Upper lobe of left lung (tissue), 6 donors: ENCODE measurements at regions not wholly inside any gene's neighbourhood (a gene's known extent, or its start where the extent isn't known, plus 50 kb on each side); places are given as distances from the start of the nearest gene placed in this dataset.
"Not testable (repeated sequence)": the region's sequence is repeated elsewhere in the genome, so short reads cannot be mapped to it uniquely, and the experiment has no call there.

Experiments used
- ATAC-seq, 2 donors: fragments of 200-7000 bp; cut with Tn5 transposase; one replicate each; pipeline ENCODE4 v1.9.1; 2022; ENCODE audit warnings: mild to moderate bottlenecking in 2 of 2, moderate library complexity in 2 of 2; ENCODE audit not compliant: low FRiP score in 2 of 2
- DNase-seq, 2 donors: peaks; one replicate each; pipeline ENCODE4 v3.0.0-alpha.2; 2019 to 2020
- H3K27ac ChIP-seq, 4 donors: fragments of 200-600 bp; sonication (generic); one replicate each; pipeline ENCODE4 v1.5.1; 2016 to 2019
- H3K27me3 ChIP-seq, 4 donors: fragments of 200-600 bp; sonication (generic); one replicate each; pipeline ENCODE4 v1.5.1; 2017 to 2019
- H3K36me3 ChIP-seq, 4 donors: fragments of 200-600 bp; sonication (generic); one replicate each; pipeline ENCODE4 v1.5.1; 2016 to 2019
- H3K4me1 ChIP-seq, 4 donors: fragments of 200-600 bp; sonication (generic); one replicate each; pipeline ENCODE4 v1.5.1; 2018 to 2019
- H3K4me3 ChIP-seq, 4 donors: fragments of 200-600 bp; sonication (generic); one replicate each; pipeline ENCODE4 v1.5.1; 2017 to 2019; ENCODE audit warnings: mild to moderate bottlenecking in 2 of 4, moderate library complexity in 1 of 4
- H3K9me3 ChIP-seq, 4 donors: fragments of 200-600 bp; sonication (generic); one replicate each; pipeline ENCODE4 v1.5.1; 2018 to 2019
- CTCF ChIP-seq, 6 experiments: fragments of 450-650 bp in 4 of 6; fragments of 200-600 bp in 2 of 6; sonication (generic) in 2 of 6; IDR thresholded peaks; one replicate each; pipeline ENCODE4 v1.5.1; 2016 to 2019; ENCODE audit warnings: antibody characterized with exemption in 6 of 6
- EP300 ChIP-seq, 4 donors: sonication (generic); formaldehyde crosslinking; IDR thresholded peaks; one replicate each; pipeline ENCODE4 v1.5.1; 2017; ENCODE audit warnings: antibody characterized with exemption in 4 of 4, control low read depth in 2 of 4
- POLR2A ChIP-seq, 4 donors: fragments of 450-650 bp; IDR thresholded peaks; one replicate each; pipeline ENCODE4 v1.5.1; 2016 to 2017; ENCODE audit warnings: antibody characterized with exemption in 4 of 4, mild to moderate bottlenecking in 2 of 4
- POLR2AphosphoS5 ChIP-seq, 2 donors: sonication (generic); formaldehyde crosslinking; IDR thresholded peaks; one replicate each; pipeline ENCODE4 v1.5.1; 2017; ENCODE audit warnings: antibody characterized with exemption in 2 of 2
- WGBS, 2 donors: methylation state at CpG; one replicate each; pipeline ENCODE4 v1.1.5; 2017 to 2018; 5-methylcytosine and 5-hydroxymethylcytosine counted together
- donor health status: DM: no; HTN: no; CAD: no; lungs with moderate emphysema.
- donor health status: DM: no; HTN: yes; CAD: no; lungs with severe emphysema.

- 88 to 89% methylated on average over 10 of the region's 10 CpGs for WGBS, 2 donors
- not testable (repeated sequence) for H3K9me3 ChIP-seq
Measured at GRCh38 chr13:24599019-24599791, 81.0 kb upstream of the ATP12A start.

DNA sequence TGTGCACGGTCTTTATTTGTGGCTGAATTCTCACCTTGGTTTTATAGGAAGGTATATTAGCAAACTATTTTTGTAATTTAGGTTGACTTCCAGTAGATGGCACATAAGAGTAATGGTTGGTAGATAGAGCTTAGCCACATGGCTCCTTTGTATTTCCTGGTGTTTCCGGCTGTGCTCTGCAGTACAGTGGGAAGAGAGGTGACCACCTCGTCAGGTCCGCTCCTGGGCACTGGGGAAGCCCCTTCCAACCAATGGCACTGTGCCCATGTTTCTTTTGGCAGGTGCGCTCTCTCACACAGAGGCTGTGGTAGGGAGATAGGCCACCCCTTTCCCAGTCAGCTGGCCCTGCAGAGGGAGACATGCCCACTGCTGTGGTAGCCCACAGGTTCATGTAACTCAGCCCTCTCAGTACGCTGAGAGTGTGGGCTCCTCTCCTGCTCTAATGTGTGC is 74.3 kb upstream of the ATP12A start:
- Histone ChIP-seq H3K27me3 (no peaks in the 10 kb centered on the region), H3K4me1 (peaks cover 0 to 4% (median 0%) of the 10 kb centered on the region in 4 donors), H3K4me3 (no peak overlapping the region), H3K27ac (no peak overlapping the region), H3K36me3 (no peaks in the 10 kb centered on the region), H3K9me3 (no peaks in the 10 kb centered on the region)
- DNase-seq, result no peak
- TF ChIP-seq CTCF (IDR thresholded peaks at IDR 0.05) (peak in 3 of 6 experiments; percentile 22 to 71 (median 32)), POLR2A (IDR thresholded peaks at IDR 0.05) (no peak), POLR2AphosphoS5 (IDR thresholded peaks at IDR 0.05) (no peak), EP300 (IDR thresholded peaks at IDR 0.05) (no peak)
- peak; percentile 26 to 83 for ATAC-seq
- WGBS, 2 donors, result 76 to 82% methylated on average over 5 to 6 of the region's 6 CpGs

More at GRCh38 chr13:24599019-24599791, 81.0 kb upstream of the ATP12A start:
- not testable (repeated sequence) for H3K27me3 ChIP-seq, H3K36me3 ChIP-seq, H3K27ac ChIP-seq, H3K4me1 ChIP-seq, ATAC-seq, DNase-seq, H3K4me3 ChIP-seq

DNA sequence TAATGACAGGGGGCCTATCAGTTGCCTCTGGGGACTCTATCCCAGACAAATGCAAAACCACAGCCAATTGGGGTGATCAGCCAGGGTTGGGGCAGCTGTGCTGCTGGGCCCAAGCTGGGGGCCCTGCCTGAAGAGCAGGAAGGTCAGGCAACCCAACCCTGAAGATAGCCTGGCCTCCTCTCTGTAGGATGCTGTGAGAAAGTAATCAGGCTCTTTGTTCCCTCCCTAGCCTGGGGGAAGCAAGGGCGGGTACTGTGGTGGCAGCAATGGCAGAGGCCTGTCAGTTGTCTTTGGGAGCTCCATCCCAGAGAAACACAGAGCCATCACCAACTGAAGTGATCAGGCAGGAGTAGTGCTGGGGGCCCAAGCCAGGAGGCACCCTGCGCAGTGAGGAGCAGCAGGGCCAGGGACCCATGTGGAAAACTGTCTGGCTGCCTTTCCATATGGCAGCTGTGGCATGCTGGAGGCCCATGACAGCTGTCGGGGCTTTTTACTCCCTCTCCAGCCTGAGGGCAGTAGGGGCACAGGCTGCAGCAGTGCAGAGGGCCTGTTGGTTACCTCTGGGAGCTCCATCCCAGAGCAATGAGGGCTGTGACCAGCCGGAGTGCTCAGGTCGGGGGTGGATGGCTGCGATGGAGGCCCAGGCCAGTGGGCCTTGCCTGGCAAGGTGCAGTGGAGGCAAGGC is 73.6 kb upstream of the ATP12A start:
- H3K27me3 ChIP-seq, result no peaks in the 10 kb centered on the region
- WGBS, 2 donors, result 84 to 93% methylated on average over 2 to 6 of the region's 6 CpGs
- H3K27ac ChIP-seq, result no peak overlapping the region
- H3K4me1 ChIP-seq, result peaks cover 0 to 4% (median 0%) of the 10 kb centered on the region in 4 donors
- no peaks in the 10 kb centered on the region for H3K36me3 ChIP-seq
- no peak overlapping the region for H3K4me3 ChIP-seq
- ATAC-seq (peak in 1 of 2 donors; percentile 58), DNase-seq (peak in 1 of 2 donors; percentile 33)
- no peak for TF ChIP-seq POLR2A (IDR thresholded peaks at IDR 0.05)
- TF ChIP-seq CTCF (IDR thresholded peaks at IDR 0.05), result no peak
- no peak for TF ChIP-seq POLR2AphosphoS5 (IDR thresholded peaks at IDR 0.05)
- no peak for TF ChIP-seq EP300 (IDR thresholded peaks at IDR 0.05)
- H3K9me3 ChIP-seq, result no peaks in the 10 kb centered on the region

DNA sequence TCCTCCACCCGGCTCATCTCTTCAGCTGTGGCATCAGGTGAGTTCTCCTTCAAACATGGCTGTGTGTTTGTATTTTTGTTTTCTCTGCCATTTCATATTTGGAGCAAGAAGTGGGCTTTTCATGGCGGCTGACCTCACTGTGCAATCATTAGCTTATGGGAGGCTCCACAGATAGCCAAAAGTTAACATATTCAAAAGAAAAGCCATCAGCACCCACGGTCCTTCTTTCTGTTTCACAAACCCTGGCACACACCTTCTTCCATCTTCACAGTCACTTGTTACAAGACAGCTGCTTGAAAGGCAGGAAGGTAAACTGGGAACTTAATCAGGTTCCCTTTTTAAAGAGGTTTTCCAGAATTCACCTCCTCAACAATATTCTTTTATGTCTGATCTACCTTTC is 69.3 kb upstream of the ATP12A start:
- H3K36me3 ChIP-seq, result no peaks in the 10 kb centered on the region
- TF ChIP-seq POLR2AphosphoS5 (IDR thresholded peaks at IDR 0.05), result no peak
- TF ChIP-seq EP300 (IDR thresholded peaks at IDR 0.05), result no peak
- no peak for TF ChIP-seq POLR2A (IDR thresholded peaks at IDR 0.05)
- no peak for TF ChIP-seq CTCF (IDR thresholded peaks at IDR 0.05)
- 83 to 89% methylated on average over 3 of the region's 3 CpGs for WGBS, 2 donors
- ATAC-seq (no peak), DNase-seq (no peak)
- no peak overlapping the region for H3K4me3 ChIP-seq
- H3K9me3 ChIP-seq, result no peaks in the 10 kb centered on the region
- H3K27ac ChIP-seq, result no peak overlapping the region
- H3K4me1 ChIP-seq, result peaks cover 0 to 3% (median 0%) of the 10 kb centered on the region in 4 donors
- H3K27me3 ChIP-seq, result no peaks in the 10 kb centered on the region

DNA sequence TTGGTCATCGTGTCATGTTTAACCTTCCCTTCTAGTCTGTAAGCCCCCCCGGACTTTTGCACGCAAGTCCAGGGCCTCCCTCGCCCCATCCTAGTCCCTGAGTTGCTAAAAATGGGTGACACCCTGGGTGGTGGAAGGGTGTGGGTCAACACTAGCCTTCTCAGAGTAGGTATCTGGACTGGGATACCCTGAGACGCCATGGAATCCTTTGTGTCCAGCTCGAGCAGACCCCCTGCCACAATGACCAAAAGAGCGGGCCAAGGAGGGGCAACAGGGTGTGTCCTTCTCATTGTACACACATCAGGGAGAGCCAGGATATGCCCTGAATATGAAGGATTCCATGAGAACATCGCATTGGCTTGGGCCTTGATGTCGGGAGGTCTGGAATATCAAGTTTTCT is 67.5 kb upstream of the ATP12A start:
- WGBS, 2 donors, result 96% methylated on average over 9 of the region's 9 CpGs
- no peaks in the 10 kb centered on the region for H3K27me3 ChIP-seq
- no peaks in the 10 kb centered on the region for H3K36me3 ChIP-seq
- ATAC-seq (no peak), DNase-seq (no peak)
- no peak overlapping the region for H3K27ac ChIP-seq
- no peaks in the 10 kb centered on the region for H3K9me3 ChIP-seq
- TF ChIP-seq POLR2AphosphoS5 (IDR thresholded peaks at IDR 0.05) (no peak), POLR2A (IDR thresholded peaks at IDR 0.05) (no peak), CTCF (IDR thresholded peaks at IDR 0.05) (no peak), EP300 (IDR thresholded peaks at IDR 0.05) (no peak)
- H3K4me1 ChIP-seq, result no peaks in the 10 kb centered on the region
- no peak overlapping the region for H3K4me3 ChIP-seq
